T-cell (primary cell): ENCODE measurements at regions not wholly inside any gene's neighbourhood (a gene's known extent, or its start where the extent isn't known, plus 50 kb on each side); places are given as distances from the start of the nearest gene placed in this dataset.

Experiments
- ATAC-seq, 4 experiments: fragments of 200-7000 bp in 3 of 4; fragments of 150-1000 bp in 1 of 4; cut with Tn5 transposase; replicated peaks in 1 of 4; 1 replicate in 3 of 4; 2 replicates in 1 of 4; pipeline ENCODE4 v1.10.0; 2021; ENCODE audit warnings: moderate library complexity in 3 of 4, mild to moderate bottlenecking in 2 of 4, moderate number of reproducible peaks in 1 of 4
- CTCF ChIA-PET, 2 donors: fragments of 300-600 bp; sonication (Branson Sonifier 250); formaldehyde crosslinking; loops; one replicate each; lab custom pipeline; 2022; ENCODE audit warnings: antibody characterized with exemption in 2 of 2; lab: Charles Lee
- POLR2A ChIA-PET, 2 donors: fragments of 300-600 bp; sonication (Branson Sonifier 250); formaldehyde crosslinking; loops; one replicate each; lab custom pipeline; 2022; ENCODE audit warnings: antibody characterized with exemption in 2 of 2; lab: Charles Lee
- DNase-seq, 35 experiments: peaks; one replicate each; pipeline versions ENCODE4 v3.0.0 to v3.0.0-alpha.2; 2013 to 2023
- H3K27ac ChIP-seq: one replicate; pipeline ENCODE4 v1.5.1; 2013; ENCODE audit warnings: low read length
- H3K27me3 ChIP-seq, 2 experiments: replicated peaks in 1 of 2; 1 replicate in 1 of 2; 2 replicates in 1 of 2; pipeline versions ENCODE4 v1.6.1 to v1.7.0; 2013; ENCODE audit warnings: low read length in 1 of 2, mixed read lengths in 1 of 2; ENCODE audit not compliant: control insufficient read depth in 2 of 2, insufficient read depth in 2 of 2; ENCODE audit errors: extremely low read depth in 1 of 2
- H3K36me3 ChIP-seq, 2 donors: 1 replicate in 1 of 2; 2 replicates in 1 of 2; pipeline versions ENCODE4 v1.6.1 to v1.7.0; 2013; ENCODE audit warnings: low read length in 1 of 2; ENCODE audit not compliant: control insufficient read depth in 2 of 2, insufficient read depth in 1 of 2; ENCODE audit errors: extremely low read depth in 1 of 2
- H3K4me1 ChIP-seq, 2 experiments: 1 replicate in 1 of 2; 2 replicates in 1 of 2; pipeline versions ENCODE4 v1.6.1 to v1.7.0; 2013; ENCODE audit warnings: low read length in 2 of 2, mixed read lengths in 1 of 2; ENCODE audit not compliant: insufficient read depth in 2 of 2, control insufficient read depth in 1 of 2; ENCODE audit errors: extremely low read depth in 1 of 2
- H3K4me3 ChIP-seq, 2 donors: 1 replicate in 1 of 2; 2 replicates in 1 of 2; pipeline versions ENCODE4 v1.5.1 to v1.7.0; 2013; ENCODE audit warnings: mild to moderate bottlenecking in 2 of 2, low read length in 1 of 2, moderate library complexity in 1 of 2; ENCODE audit not compliant: control insufficient read depth in 1 of 2; ENCODE audit errors: extremely low read depth in 1 of 2
- H3K9me3 ChIP-seq: 2 replicates; pipeline ENCODE4 v1.7.0; 2013
- H3K27ac Mint-ChIP-seq, 2 donors: one replicate each; pipeline ENCODE4 v1.8.0; 2020 to 2021; ENCODE audit warnings: mild to moderate bottlenecking in 2 of 2, mixed read lengths in 2 of 2
- H3K27me3 Mint-ChIP-seq, 2 donors: one replicate each; pipeline ENCODE4 v1.8.0; 2021 to 2022; ENCODE audit warnings: mixed read lengths in 2 of 2
- H3K36me3 Mint-ChIP-seq: one replicate; pipeline ENCODE4 v1.8.0; 2021; ENCODE audit warnings: mixed read lengths
- H3K4me1 Mint-ChIP-seq, 3 donors: one replicate each; pipeline ENCODE4 v1.8.0; 2020 to 2022; ENCODE audit warnings: mixed read lengths in 3 of 3, mild to moderate bottlenecking in 1 of 3
- H3K4me3 Mint-ChIP-seq, 3 donors: one replicate each; pipeline ENCODE4 v1.8.0; 2020 to 2022; ENCODE audit warnings: mild to moderate bottlenecking in 3 of 3, mixed read lengths in 3 of 3, moderate library complexity in 3 of 3
- H3K9me3 Mint-ChIP-seq, 3 donors: one replicate each; pipeline ENCODE4 v1.8.0; 2020 to 2022; ENCODE audit warnings: mixed read lengths in 3 of 3
- WGBS: methylation state at CpG from one replicate; pipeline ENCODE4 v1.1.5; 2013; ENCODE audit warnings: missing lambda C conversion rate; ENCODE audit not compliant: insufficient coverage; 5-methylcytosine and 5-hydroxymethylcytosine counted together

DNA sequence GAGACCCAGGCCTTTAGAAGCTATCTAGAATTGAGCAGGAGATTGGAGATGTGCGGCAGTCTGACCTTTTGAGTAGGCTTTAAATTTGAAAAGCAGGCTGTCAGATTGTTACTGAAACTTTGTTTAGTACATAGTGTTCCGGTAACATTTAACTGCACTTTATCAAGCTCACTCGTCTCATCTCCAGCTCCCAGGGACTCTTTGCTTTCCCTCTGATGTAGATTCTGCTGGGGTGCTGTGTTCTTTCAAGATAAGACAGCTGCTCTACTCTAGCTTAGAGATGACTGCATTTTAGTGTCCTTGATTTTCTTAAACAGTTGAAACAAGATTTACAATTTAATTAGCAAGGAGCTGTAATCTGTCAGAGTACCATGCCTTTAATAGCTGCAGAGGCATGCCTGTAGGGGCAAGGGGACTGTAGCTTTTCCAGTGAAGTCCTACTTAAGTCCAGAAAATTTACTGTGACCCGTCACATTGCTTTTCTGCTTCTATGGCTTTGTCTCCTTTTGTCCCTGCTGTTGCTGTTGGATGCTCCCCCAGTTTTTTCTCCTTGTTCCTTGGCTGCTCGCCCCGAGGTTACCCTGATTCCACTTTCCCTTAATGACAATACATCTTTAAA, 56.4 kb upstream of the MTPN start:
- ATAC-seq (no peak), DNase-seq (no peak)
- H3K4me3 Mint-ChIP-seq = no peak overlapping the region
- H3K9me3 Mint-ChIP-seq = no peaks in the 10 kb centered on the region
- Histone ChIP-seq H3K27ac (no peak overlapping the region), H3K4me3 (no peak overlapping the region), H3K4me1 (no peaks in the 10 kb centered on the region), H3K27me3 (no peaks in the 10 kb centered on the region), H3K9me3 (no peaks in the 10 kb centered on the region), H3K36me3 (no peaks in the 10 kb centered on the region)
- ChIA-PET POLR2A (interaction anchor here in 1 of 2 donors (0.6 kb wide), 1 partner anchor 1834 kb away, joined by 6 read pairs; no protein-coding TSS in a partner anchor), CTCF (no interaction called here)
- H3K36me3 Mint-ChIP-seq = peaks cover 25% of the 10 kb centered on the region
- no peak overlapping the region for H3K27ac Mint-ChIP-seq
- WGBS = 64% methylated on average over 1 of the region's 6 CpGs
- H3K4me1 Mint-ChIP-seq = peaks cover 0 to 6% (median 4%) of the 10 kb centered on the region in 3 donors
- H3K27me3 Mint-ChIP-seq = no peaks in the 10 kb centered on the region

GRCh38 chr7:136030867-136031318, 53.7 kb upstream of the MTPN start:
- no peaks in the 10 kb centered on the region for H3K9me3 Mint-ChIP-seq
- POLR2A ChIA-PET = no interaction called here
- no peak for DNase-seq

DNA sequence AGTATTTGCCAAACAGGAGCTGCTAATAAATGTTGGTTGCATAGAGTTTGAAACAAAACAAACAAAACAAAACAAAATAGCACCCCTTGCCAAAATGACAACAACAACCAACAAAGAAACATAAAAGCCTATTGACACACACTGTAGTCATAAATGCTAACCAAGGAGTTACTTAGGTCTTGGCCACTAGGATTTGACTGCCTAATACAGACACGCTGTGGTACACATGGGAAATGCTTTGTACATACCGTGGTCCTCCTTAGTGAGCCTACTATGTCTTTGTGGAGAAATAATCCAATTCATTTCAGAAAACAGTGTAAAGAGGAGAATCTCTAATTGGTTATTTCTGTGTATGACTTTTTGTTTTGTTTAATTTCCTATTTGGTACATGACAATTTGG, 53.2 kb upstream of the MTPN start:
- Histone ChIP-seq H3K4me3 (no peak overlapping the region), H3K27me3 (no peaks in the 10 kb centered on the region), H3K27ac (no peak overlapping the region), H3K9me3 (no peaks in the 10 kb centered on the region), H3K4me1 (no peaks in the 10 kb centered on the region), H3K36me3 (no peaks in the 10 kb centered on the region)
- DNase-seq (no peak), ATAC-seq (no peak)
- no peaks in the 10 kb centered on the region for H3K27me3 Mint-ChIP-seq
- WGBS = 80% methylated on average over 2 of the region's 2 CpGs
- CTCF ChIA-PET = no interaction called here
- no peak overlapping the region for H3K4me3 Mint-ChIP-seq
- H3K27ac Mint-ChIP-seq = no peak overlapping the region
- peaks cover 0 to 6% (median 4%) of the 10 kb centered on the region in 3 donors for H3K4me1 Mint-ChIP-seq
- H3K36me3 Mint-ChIP-seq = peaks cover 29% of the 10 kb centered on the region
- POLR2A ChIA-PET = no interaction called here
- H3K9me3 Mint-ChIP-seq = no peaks in the 10 kb centered on the region

More at GRCh38 chr7:136030867-136031318, 53.7 kb upstream of the MTPN start:
- CTCF ChIA-PET = no interaction called here
- Histone ChIP-seq H3K27me3 (no peaks in the 10 kb centered on the region), H3K36me3 (no peaks in the 10 kb centered on the region), H3K27ac (no peak overlapping the region), H3K4me3 (no peak overlapping the region), H3K4me1 (no peaks in the 10 kb centered on the region), H3K9me3 (no peaks in the 10 kb centered on the region)
- Mint-ChIP-seq H3K27ac (no peak overlapping the region), H3K4me1 (peaks cover 0 to 6% (median 4%) of the 10 kb centered on the region in 3 donors), H3K27me3 (no peaks in the 10 kb centered on the region), H3K36me3 (peaks cover 31% of the 10 kb centered on the region), H3K4me3 (no peak overlapping the region)
- ATAC-seq = no peak
- 60% methylated on average over 1 of the region's 4 CpGs for WGBS

GRCh38 chr7:136027160-136027559, 50.0 kb upstream of the MTPN start:
- no peak overlapping the region for H3K27ac ChIP-seq
- Mint-ChIP-seq H3K36me3 (peaks cover 29% of the 10 kb centered on the region), H3K4me1 (peaks cover 0 to 6% (median 4%) of the 10 kb centered on the region in 3 donors), H3K27me3 (no peaks in the 10 kb centered on the region), H3K9me3 (no peaks in the 10 kb centered on the region), H3K27ac (no peak overlapping the region), H3K4me3 (no peak overlapping the region)
- no peaks in the 10 kb centered on the region for H3K4me1 ChIP-seq
- H3K4me3 ChIP-seq = no peak overlapping the region
- H3K9me3 ChIP-seq = no peaks in the 10 kb centered on the region
- WGBS = no CpG with 5 or more reads among the region's 2 CpGs
- CTCF ChIA-PET = interaction anchor here in 1 of 2 donors (0.7 kb wide), 1 partner anchor 226 kb away, joined by 3 read pairs; no protein-coding TSS in a partner anchor
- no peaks in the 10 kb centered on the region for H3K27me3 ChIP-seq
- POLR2A ChIA-PET = no interaction called here
- DNase-seq = no peak
- no peak for ATAC-seq
- H3K36me3 ChIP-seq = no peaks in the 10 kb centered on the region
